Loucy (cell line): ENCODE measurements at regions not wholly inside any gene's neighbourhood (a gene's known extent, or its start where the extent isn't known, plus 50 kb on each side); places are given as distances from the start of the nearest gene placed in this dataset.

Source experiments
- H2AFZ ChIP-seq: fragments of 200-600 bp; sonication (generic); 2 replicates; pipeline ENCODE4 v1.6.0; 2016; ENCODE audit warnings: antibody characterized with exemption, mild to moderate bottlenecking, low read length, moderate library complexity
- H3F3A ChIP-seq: fragments of 200-600 bp; 2 replicates; pipeline ENCODE4 v1.6.0; 2016; ENCODE audit warnings: antibody characterized with exemption, low read depth, mild to moderate bottlenecking
- H3K27me3 ChIP-seq: fragments of 200-600 bp; sonication (generic); 2 replicates; pipeline ENCODE4 v1.6.1; 2014; ENCODE audit warnings: low read length, mild to moderate bottlenecking; ENCODE audit not compliant: insufficient read depth, poor library complexity, severe bottlenecking
- H3K36me3 ChIP-seq: fragments of 200-600 bp; sonication (generic); 2 replicates; pipeline ENCODE4 v1.6.1; 2016; ENCODE audit warnings: low read length; ENCODE audit not compliant: insufficient read depth
- H3K4me1 ChIP-seq: fragments of 200-600 bp; sonication (generic); 2 replicates; pipeline ENCODE4 v1.5.1; 2014; ENCODE audit warnings: low read length, mild to moderate bottlenecking; ENCODE audit not compliant: insufficient read depth, poor library complexity, severe bottlenecking
- H3K4me2 ChIP-seq: fragments of 200-600 bp; sonication (generic); 2 replicates; pipeline ENCODE4 v1.6.0; 2014; ENCODE audit warnings: antibody characterized with exemption, low read length, low read depth, mild to moderate bottlenecking; ENCODE audit not compliant: poor library complexity, severe bottlenecking
- H3K4me3 ChIP-seq: fragments of 200-600 bp; sonication (generic); 2 replicates; pipeline ENCODE4 v1.5.1; 2014; ENCODE audit warnings: low read length, mild to moderate bottlenecking, mixed read lengths; ENCODE audit not compliant: poor library complexity, severe bottlenecking
- H3K79me2 ChIP-seq: fragments of 200-600 bp; sonication (generic); 2 replicates; pipeline ENCODE4 v1.6.1; 2014; ENCODE audit warnings: low read length; ENCODE audit not compliant: insufficient read depth
- H3K9ac ChIP-seq: fragments of 200-600 bp; sonication (generic); 2 replicates; pipeline ENCODE4 v1.6.0; 2014; ENCODE audit warnings: mild to moderate bottlenecking, low read depth, low read length, moderate library complexity; ENCODE audit not compliant: poor library complexity, severe bottlenecking
- H3K9me2 ChIP-seq: fragments of 200-600 bp; sonication (generic); replicated peaks from 2 replicates; pipeline ENCODE4 v1.6.1; 2016; ENCODE audit warnings: low read depth, low read length, mixed read lengths
- H3K9me3 ChIP-seq: fragments of 200-600 bp; sonication (generic); 2 replicates; pipeline ENCODE4 v1.6.1; 2014; ENCODE audit warnings: mild to moderate bottlenecking, antibody characterized with exemption, low read length, low read depth; ENCODE audit not compliant: insufficient read depth
- H4K20me1 ChIP-seq: fragments of 200-600 bp; sonication (generic); 2 replicates; pipeline ENCODE4 v1.6.0; 2014; ENCODE audit warnings: antibody characterized with exemption, low read length, mild to moderate bottlenecking; ENCODE audit not compliant: insufficient read depth, poor library complexity, severe bottlenecking
- EZH2phosphoT487 ChIP-seq: fragments of 200-600 bp; IDR thresholded peaks from 2 replicates; pipeline ENCODE4 v1.6.1; 2018; ENCODE audit warnings: antibody characterized with exemption, mild to moderate bottlenecking, moderate library complexity, borderline replicate concordance
- TF ChIP-seq, protein P1 (sequence below): fragments of 200-600 bp; sonication (generic); conservative IDR thresholded peaks from 2 replicates; pipeline ENCODE4 v1.5.1; 2014; ENCODE audit warnings: mild to moderate bottlenecking, antibody characterized with exemption, low read length

DNA sequence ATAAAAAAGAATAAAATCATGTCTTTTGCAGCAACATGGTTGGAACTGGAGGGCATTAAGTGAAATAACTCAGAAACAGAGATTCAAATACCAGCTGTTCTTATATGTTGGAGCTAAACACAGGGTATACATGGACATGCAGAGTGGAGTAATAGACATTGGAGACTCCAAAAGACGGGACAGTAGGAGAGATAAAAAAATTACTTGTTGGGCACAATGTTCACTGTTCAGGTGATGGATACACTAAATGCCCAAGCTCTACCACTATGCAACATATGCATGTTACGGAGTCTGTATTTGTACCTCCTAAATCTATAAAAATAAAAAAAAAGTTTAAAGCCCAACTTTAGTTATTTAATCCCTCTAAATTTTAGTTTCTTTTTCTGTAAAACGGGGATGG, 184.6 kb upstream of the TPK1 start:
- no peaks in the 10 kb centered on the region for H3K4me1 ChIP-seq
- TF ChIP-seq EZH2phosphoT487 = no peak
- TF ChIP-seq, protein P1, sequence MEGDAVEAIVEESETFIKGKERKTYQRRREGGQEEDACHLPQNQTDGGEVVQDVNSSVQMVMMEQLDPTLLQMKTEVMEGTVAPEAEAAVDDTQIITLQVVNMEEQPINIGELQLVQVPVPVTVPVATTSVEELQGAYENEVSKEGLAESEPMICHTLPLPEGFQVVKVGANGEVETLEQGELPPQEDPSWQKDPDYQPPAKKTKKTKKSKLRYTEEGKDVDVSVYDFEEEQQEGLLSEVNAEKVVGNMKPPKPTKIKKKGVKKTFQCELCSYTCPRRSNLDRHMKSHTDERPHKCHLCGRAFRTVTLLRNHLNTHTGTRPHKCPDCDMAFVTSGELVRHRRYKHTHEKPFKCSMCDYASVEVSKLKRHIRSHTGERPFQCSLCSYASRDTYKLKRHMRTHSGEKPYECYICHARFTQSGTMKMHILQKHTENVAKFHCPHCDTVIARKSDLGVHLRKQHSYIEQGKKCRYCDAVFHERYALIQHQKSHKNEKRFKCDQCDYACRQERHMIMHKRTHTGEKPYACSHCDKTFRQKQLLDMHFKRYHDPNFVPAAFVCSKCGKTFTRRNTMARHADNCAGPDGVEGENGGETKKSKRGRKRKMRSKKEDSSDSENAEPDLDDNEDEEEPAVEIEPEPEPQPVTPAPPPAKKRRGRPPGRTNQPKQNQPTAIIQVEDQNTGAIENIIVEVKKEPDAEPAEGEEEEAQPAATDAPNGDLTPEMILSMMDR = no peak
- no peaks in the 10 kb centered on the region for H3K36me3 ChIP-seq
- no peaks in the 10 kb centered on the region for H4K20me1 ChIP-seq
- H3K4me2 ChIP-seq = no peak overlapping the region
- no peak overlapping the region for H3K9ac ChIP-seq
- no peaks in the 10 kb centered on the region for H3K9me2 ChIP-seq
- no peaks in the 10 kb centered on the region for H3K9me3 ChIP-seq
- no peak overlapping the region for H2AFZ ChIP-seq
- H3F3A ChIP-seq = no peaks in the 10 kb centered on the region
- H3K4me3 ChIP-seq = no peak overlapping the region
- no peaks in the 10 kb centered on the region for H3K79me2 ChIP-seq
- H3K27me3 ChIP-seq = no peaks in the 10 kb centered on the region

DNA sequence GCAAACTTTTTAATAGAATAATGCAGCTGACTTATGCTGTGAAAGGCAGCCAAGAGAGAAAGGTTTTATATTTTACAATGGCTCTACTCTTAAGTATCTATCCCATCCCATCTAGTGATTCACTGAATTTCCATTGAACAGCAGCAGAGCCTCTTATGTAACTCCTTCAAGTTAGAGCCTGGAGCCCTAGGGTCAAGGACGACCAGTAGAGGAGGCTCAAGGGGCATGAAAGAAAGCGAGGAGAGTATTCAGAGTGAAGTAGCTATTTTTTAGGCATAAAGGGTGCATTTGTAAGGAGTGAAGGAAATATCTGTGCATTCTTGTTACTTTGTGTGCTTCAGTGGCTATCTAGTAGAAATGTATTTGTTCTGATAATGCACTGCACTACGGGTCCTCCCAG, 180.2 kb upstream of the TPK1 start:
- Histone ChIP-seq H3K4me1 (no peaks in the 10 kb centered on the region), H3K27me3 (no peaks in the 10 kb centered on the region), H3F3A (no peaks in the 10 kb centered on the region), H3K4me2 (no peak overlapping the region), H3K4me3 (no peak overlapping the region), H4K20me1 (no peaks in the 10 kb centered on the region), H3K9ac (no peak overlapping the region), H3K9me2 (no peaks in the 10 kb centered on the region), H2AFZ (no peak overlapping the region), H3K79me2 (no peaks in the 10 kb centered on the region), H3K9me3 (no peaks in the 10 kb centered on the region), H3K36me3 (no peaks in the 10 kb centered on the region)
- TF ChIP-seq, protein P1 = no peak
- TF ChIP-seq EZH2phosphoT487 = no peak

DNA sequence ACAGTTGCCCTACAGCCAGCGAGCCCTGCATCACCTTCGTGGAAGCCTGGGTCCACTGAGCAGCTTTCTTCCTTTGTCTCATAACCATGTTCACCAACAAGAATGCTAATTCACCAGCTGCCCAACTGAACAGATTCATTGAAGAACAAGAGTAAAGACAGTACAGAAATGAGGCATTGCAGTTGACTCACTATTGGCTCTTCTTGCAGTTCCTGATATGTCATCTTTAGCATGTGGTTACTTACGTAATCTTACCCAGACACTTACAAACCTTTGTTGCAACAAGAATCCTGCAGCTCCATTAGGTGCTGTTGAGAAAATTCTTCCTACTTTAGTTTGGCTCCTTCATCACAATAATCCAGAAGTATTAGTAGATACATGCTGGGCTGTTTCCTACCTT, 174.0 kb upstream of the TPK1 start:
- no peaks in the 10 kb centered on the region for H3K36me3 ChIP-seq
- H3F3A ChIP-seq = no peaks in the 10 kb centered on the region
- no peak for TF ChIP-seq EZH2phosphoT487
- TF ChIP-seq, protein P1 = no peak
- H3K4me2 ChIP-seq = no peak overlapping the region
- no peaks in the 10 kb centered on the region for H4K20me1 ChIP-seq
- H3K4me1 ChIP-seq = no peaks in the 10 kb centered on the region
- no peak overlapping the region for H2AFZ ChIP-seq
- H3K27me3 ChIP-seq = no peaks in the 10 kb centered on the region
- H3K9me2 ChIP-seq = no peaks in the 10 kb centered on the region
- no peaks in the 10 kb centered on the region for H3K79me2 ChIP-seq
- H3K4me3 ChIP-seq = no peak overlapping the region
- H3K9me3 ChIP-seq = no peaks in the 10 kb centered on the region
- H3K9ac ChIP-seq = no peak overlapping the region
